ENCODE measurements at regions not wholly inside any gene's neighbourhood (a gene's known extent, or its start where the extent isn't known, plus 50 kb on each side); places are given as distances from the start of the nearest gene placed in this dataset.

GRCh38 chr4:41390661-41391060 lies 133.9 kb downstream of the UCHL1 start:
- H3K9me3 ChIP-seq (ENCODE audit: control extremely low read depth in 1 of 3, control insufficient read depth in 2 of 3, insufficient read depth in 1 of 3, low read length in 2 of 3): no peaks in the 10 kb centered on the region
- no peak overlapping the region for H3K27ac ChIP-seq (ENCODE audit: low read length in 2 of 2)
- H3K4me2 ChIP-seq (replicated peaks; ENCODE audit: low read depth, low read length, poor library complexity, severe bottlenecking): no peak overlapping the region
- WGBS (ENCODE audit: insufficient coverage): no CpG with 5 or more reads among the region's 2 CpGs
- Mint-ChIP-seq H3K9me3 (ENCODE audit: insufficient read depth) (peaks cover 2% of the 10 kb centered on the region), H3K27ac (no peak overlapping the region), H3K27me3 (peaks cover 10% of the 10 kb centered on the region), H3K4me3 (no peak overlapping the region), H3K4me1 (no peaks in the 10 kb centered on the region)
- no peaks in the 10 kb centered on the region for H3K4me1 ChIP-seq (ENCODE audit: control insufficient read depth in 2 of 2, insufficient read depth in 2 of 2, low read length in 2 of 2)
- no peaks in the 10 kb centered on the region for H3K79me2 ChIP-seq (ENCODE audit: control insufficient read depth, insufficient read depth, low read length)
- TF ChIP-seq EZH2 (IDR thresholded peaks at IDR 0.05; ENCODE audit: borderline replicate concordance, insufficient read depth, low read depth, low read length, poor library complexity, severe bottlenecking) (no peak), CTCF (IDR thresholded peaks at IDR 0.05) (no peak)
- no peaks in the 10 kb centered on the region for H3K36me3 ChIP-seq (replicated peaks in 1 of 2; ENCODE audit: control extremely low read depth in 1 of 2, control insufficient read depth in 1 of 2, extremely low read depth in 1 of 2, insufficient read depth in 2 of 2, low read length in 1 of 2)
- no peak overlapping the region for H3K4me3 ChIP-seq (ENCODE audit: control extremely low read depth in 1 of 5, extremely low read depth in 1 of 5, insufficient read depth in 1 of 5, low read depth in 2 of 5, low read length in 4 of 5)
- DNase-seq (no peak), ATAC-seq (ENCODE audit: low read depth) (no peak)
- no peaks in the 10 kb centered on the region for H3K27me3 ChIP-seq (replicated peaks in 1 of 4; ENCODE audit: control extremely low read depth in 1 of 4, control insufficient read depth in 3 of 4, insufficient read depth in 4 of 4, low read length in 3 of 4)
- H4K20me1 ChIP-seq (ENCODE audit: control insufficient read depth, insufficient read depth, low read length, poor library complexity, severe bottlenecking): no peaks in the 10 kb centered on the region
- H3K9ac ChIP-seq (ENCODE audit: low read length): no peak overlapping the region
- no peak overlapping the region for H2AFZ ChIP-seq (ENCODE audit: insufficient read depth, low read depth, low read length, poor library complexity, severe bottlenecking)
- POLR2A ChIA-PET: no interaction called here
- CTCF ChIA-PET: interaction anchor here (0.5 kb wide), 1 partner anchor 12 kb away, joined by 3 read pairs; no protein-coding TSS in a partner anchor
- intact Hi-C loops (cut with micrococcal nuclease): no loop called here

- no peaks in the 10 kb centered on the region for H3K79me2 ChIP-seq (ENCODE audit: control insufficient read depth, insufficient read depth, low read length)
- no peaks in the 10 kb centered on the region for H3K4me1 ChIP-seq (ENCODE audit: control insufficient read depth in 2 of 2, insufficient read depth in 2 of 2, low read length in 2 of 2)
- no peaks in the 10 kb centered on the region for H3K36me3 ChIP-seq (replicated peaks in 1 of 2; ENCODE audit: control extremely low read depth in 1 of 2, control insufficient read depth in 1 of 2, extremely low read depth in 1 of 2, insufficient read depth in 2 of 2, low read length in 1 of 2)
- H3K4me1 Mint-ChIP-seq: no peaks in the 10 kb centered on the region
- no peak for TF ChIP-seq CTCF (IDR thresholded peaks at IDR 0.05)
- TF ChIP-seq EZH2 (IDR thresholded peaks at IDR 0.05; ENCODE audit: borderline replicate concordance, insufficient read depth, low read depth, low read length, poor library complexity, severe bottlenecking): no peak
- no peak overlapping the region for H3K27ac ChIP-seq (ENCODE audit: low read length in 2 of 2)
- WGBS (ENCODE audit: insufficient coverage): no CpG with 5 or more reads among the region's 2 CpGs
- intact Hi-C loops (cut with micrococcal nuclease): no loop called here
- no peak for DNase-seq
- H3K9me3 Mint-ChIP-seq (ENCODE audit: insufficient read depth): peaks cover 2% of the 10 kb centered on the region
- POLR2A ChIA-PET: no interaction called here
- H4K20me1 ChIP-seq (ENCODE audit: control insufficient read depth, insufficient read depth, low read length, poor library complexity, severe bottlenecking): no peaks in the 10 kb centered on the region
- H3K9ac ChIP-seq (ENCODE audit: low read length): no peak overlapping the region
- CTCF ChIA-PET: no interaction called here
- H3K27me3 Mint-ChIP-seq: peaks cover 10% of the 10 kb centered on the region
- H3K4me2 ChIP-seq (replicated peaks; ENCODE audit: low read depth, low read length, poor library complexity, severe bottlenecking): no peak overlapping the region
- no peak overlapping the region for H3K4me3 ChIP-seq (ENCODE audit: control extremely low read depth in 1 of 5, extremely low read depth in 1 of 5, insufficient read depth in 1 of 5, low read depth in 2 of 5, low read length in 4 of 5)
- H3K27ac Mint-ChIP-seq: no peak overlapping the region
- H2AFZ ChIP-seq (ENCODE audit: insufficient read depth, low read depth, low read length, poor library complexity, severe bottlenecking): no peak overlapping the region
- H3K27me3 ChIP-seq (replicated peaks in 1 of 4; ENCODE audit: control extremely low read depth in 1 of 4, control insufficient read depth in 3 of 4, insufficient read depth in 4 of 4, low read length in 3 of 4): no peaks in the 10 kb centered on the region
- no peak for ATAC-seq (ENCODE audit: low read depth)
- H3K9me3 ChIP-seq (ENCODE audit: control extremely low read depth in 1 of 3, control insufficient read depth in 2 of 3, insufficient read depth in 1 of 3, low read length in 2 of 3): no peaks in the 10 kb centered on the region
- H3K4me3 Mint-ChIP-seq: no peak overlapping the region
Measured at GRCh38 chr4:41391271-41391670, 134.5 kb downstream of the UCHL1 start.

All from B cell (primary cell).